ENCODE measurements at regions not wholly inside any gene's neighbourhood (a gene's known extent, or its start where the extent isn't known, plus 50 kb on each side); places are given as distances from the start of the nearest gene placed in this dataset.
"Not testable (repeated sequence)": the region's sequence is repeated elsewhere in the genome, so short reads cannot be mapped to it uniquely, and the experiment has no call there.

- ChIA-PET CTCF (no interaction called here), POLR2A (no interaction called here)
- TF ChIP-seq, protein P1, sequence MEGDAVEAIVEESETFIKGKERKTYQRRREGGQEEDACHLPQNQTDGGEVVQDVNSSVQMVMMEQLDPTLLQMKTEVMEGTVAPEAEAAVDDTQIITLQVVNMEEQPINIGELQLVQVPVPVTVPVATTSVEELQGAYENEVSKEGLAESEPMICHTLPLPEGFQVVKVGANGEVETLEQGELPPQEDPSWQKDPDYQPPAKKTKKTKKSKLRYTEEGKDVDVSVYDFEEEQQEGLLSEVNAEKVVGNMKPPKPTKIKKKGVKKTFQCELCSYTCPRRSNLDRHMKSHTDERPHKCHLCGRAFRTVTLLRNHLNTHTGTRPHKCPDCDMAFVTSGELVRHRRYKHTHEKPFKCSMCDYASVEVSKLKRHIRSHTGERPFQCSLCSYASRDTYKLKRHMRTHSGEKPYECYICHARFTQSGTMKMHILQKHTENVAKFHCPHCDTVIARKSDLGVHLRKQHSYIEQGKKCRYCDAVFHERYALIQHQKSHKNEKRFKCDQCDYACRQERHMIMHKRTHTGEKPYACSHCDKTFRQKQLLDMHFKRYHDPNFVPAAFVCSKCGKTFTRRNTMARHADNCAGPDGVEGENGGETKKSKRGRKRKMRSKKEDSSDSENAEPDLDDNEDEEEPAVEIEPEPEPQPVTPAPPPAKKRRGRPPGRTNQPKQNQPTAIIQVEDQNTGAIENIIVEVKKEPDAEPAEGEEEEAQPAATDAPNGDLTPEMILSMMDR (IDR thresholded peaks at IDR 0.05; ENCODE audit: insufficient read depth, low read length, missing control alignments), result no peak
- H3K4me3 ChIP-seq (ENCODE audit: low read depth, low read length), result no peak overlapping the region
- no peak for DNase-seq (ENCODE audit: low read depth, low spot score)
Observed at GRCh38 chr4:107509615-107510014, 210.4 kb downstream of the PAPSS1 start.

DNA sequence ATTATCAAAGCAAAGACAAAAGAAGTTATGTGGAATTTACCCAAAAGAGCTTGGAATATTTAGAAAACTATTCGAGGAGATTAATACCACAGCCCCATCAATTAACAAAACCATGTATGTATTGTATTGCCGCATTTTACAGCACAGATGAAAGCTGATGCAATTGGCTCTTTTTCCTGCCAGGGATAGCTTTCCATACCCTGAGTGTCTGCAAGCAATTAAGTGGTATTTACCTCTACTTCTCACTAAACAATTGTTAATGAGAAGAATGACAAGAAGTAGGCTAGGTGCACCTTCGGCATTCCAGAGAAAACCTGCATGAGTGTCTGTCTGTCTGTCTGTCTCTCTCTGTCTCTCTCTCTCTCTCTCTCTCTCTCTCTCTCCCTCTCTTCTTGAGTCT is 219.5 kb downstream of the PAPSS1 start:
- ChIA-PET POLR2A (no interaction called here), CTCF (no interaction called here)
- no peak overlapping the region for H3K4me3 ChIP-seq (ENCODE audit: low read depth, low read length)
- TF ChIP-seq, protein P1 (IDR thresholded peaks at IDR 0.05; ENCODE audit: insufficient read depth, low read length, missing control alignments), result no peak
- DNase-seq (ENCODE audit: low read depth, low spot score), result no peak

GRCh38 chr4:107497054-107497453 is 223.0 kb downstream of the PAPSS1 start:
- H3K4me3 ChIP-seq (ENCODE audit: low read depth, low read length), result no peak overlapping the region
- TF ChIP-seq, protein P1 (IDR thresholded peaks at IDR 0.05; ENCODE audit: insufficient read depth, low read length, missing control alignments), result no peak
- ChIA-PET POLR2A (no interaction called here), CTCF (no interaction called here)
- DNase-seq (ENCODE audit: low read depth, low spot score), result no peak

DNA sequence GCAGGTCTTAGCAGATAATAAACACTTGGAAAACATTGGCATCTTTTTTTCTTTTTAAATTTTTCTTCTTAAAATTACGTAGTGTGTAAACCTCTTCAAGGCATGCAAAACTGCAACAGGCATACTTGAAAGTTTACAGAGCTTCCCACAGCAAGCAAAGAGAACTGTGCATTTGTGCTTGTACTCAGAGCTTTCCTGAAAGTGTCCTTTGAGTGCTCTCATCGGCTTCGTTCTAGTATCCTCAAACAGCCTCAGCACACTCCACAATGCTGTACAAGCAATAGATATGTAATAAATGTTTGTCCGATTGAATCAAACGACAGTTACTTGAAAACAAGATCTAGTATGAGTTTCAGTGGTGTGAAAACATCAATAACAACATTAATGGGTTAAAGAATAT is 227.5 kb downstream of the PAPSS1 start:
- H3K4me3 ChIP-seq (ENCODE audit: low read depth, low read length), result no peak overlapping the region
- no peak for DNase-seq (ENCODE audit: low read depth, low spot score)
- TF ChIP-seq, protein P1 (IDR thresholded peaks at IDR 0.05; ENCODE audit: insufficient read depth, low read length, missing control alignments), result no peak
- POLR2A ChIA-PET, result no interaction called here
- CTCF ChIA-PET, result no interaction called here

- ChIA-PET CTCF (no interaction called here), POLR2A (no interaction called here)
Observed at GRCh38 chr4:107490116-107490515, 229.9 kb downstream of the PAPSS1 start.

DNA sequence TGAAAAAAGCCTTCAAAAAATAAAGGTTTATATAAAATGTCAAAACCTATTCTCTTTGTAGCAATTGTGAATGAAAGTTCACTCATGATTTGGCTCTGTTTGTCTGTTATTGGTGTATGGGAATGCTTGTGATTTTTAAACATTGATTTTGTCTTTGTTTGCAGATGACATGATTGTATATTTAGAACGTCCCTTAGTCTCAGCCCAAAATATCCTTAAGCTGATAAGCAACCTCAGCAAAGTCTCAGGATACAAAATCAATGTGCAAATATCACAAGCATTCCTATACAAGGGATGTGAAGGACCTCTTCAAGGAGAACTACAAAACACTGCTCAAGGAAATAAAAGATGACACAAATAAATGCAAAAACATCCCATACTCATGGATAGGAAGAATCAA is 236.4 kb downstream of the PAPSS1 start:
- POLR2A ChIA-PET; CTCF ChIA-PET; H3K4me3 ChIP-seq (ENCODE audit: low read depth, low read length); DNase-seq (ENCODE audit: low read depth, low spot score): not testable (repeated sequence)

More at GRCh38 chr4:107490116-107490515, 229.9 kb downstream of the PAPSS1 start:
- TF ChIP-seq, protein P1 (IDR thresholded peaks at IDR 0.05; ENCODE audit: insufficient read depth, low read length, missing control alignments), result no peak
- no peak overlapping the region for H3K4me3 ChIP-seq (ENCODE audit: low read depth, low read length)
- DNase-seq (ENCODE audit: low read depth, low spot score), result no peak

GRCh38 chr4:107482546-107482945 is 237.5 kb downstream of the PAPSS1 start:
- ChIA-PET POLR2A (no interaction called here), CTCF (no interaction called here)
- TF ChIP-seq, protein P1 (IDR thresholded peaks at IDR 0.05; ENCODE audit: insufficient read depth, low read length, missing control alignments), result no peak
- no peak for DNase-seq (ENCODE audit: low read depth, low spot score)
- H3K4me3 ChIP-seq (ENCODE audit: low read depth, low read length), result no peak overlapping the region
